Mammary epithelial cell (primary cell): ENCODE measurements at regions not wholly inside any gene's neighbourhood (a gene's known extent, or its start where the extent isn't known, plus 50 kb on each side); places are given as distances from the start of the nearest gene placed in this dataset.

ENCODE experiments used
- EZH2 ChIP-seq: IDR thresholded peaks from 2 replicates; pipeline ENCODE4 v1.6.1; 2012; ENCODE audit warnings: low read length, inconsistent platforms, borderline replicate concordance
- TF ChIP-seq, protein P1 (sequence below), 2 donors: IDR thresholded peaks in 1 of 2; conservative IDR thresholded peaks in 1 of 2; 2 replicates each; pipeline ENCODE4 v1.5.1; 2011 to 2012; ENCODE audit warnings: inconsistent platforms in 2 of 2, low read length in 2 of 2, mild to moderate bottlenecking in 2 of 2, control low read depth in 1 of 2, low read depth in 1 of 2; ENCODE audit not compliant: insufficient read depth in 1 of 2; ENCODE audit errors: extremely low read depth in 1 of 2

DNA sequence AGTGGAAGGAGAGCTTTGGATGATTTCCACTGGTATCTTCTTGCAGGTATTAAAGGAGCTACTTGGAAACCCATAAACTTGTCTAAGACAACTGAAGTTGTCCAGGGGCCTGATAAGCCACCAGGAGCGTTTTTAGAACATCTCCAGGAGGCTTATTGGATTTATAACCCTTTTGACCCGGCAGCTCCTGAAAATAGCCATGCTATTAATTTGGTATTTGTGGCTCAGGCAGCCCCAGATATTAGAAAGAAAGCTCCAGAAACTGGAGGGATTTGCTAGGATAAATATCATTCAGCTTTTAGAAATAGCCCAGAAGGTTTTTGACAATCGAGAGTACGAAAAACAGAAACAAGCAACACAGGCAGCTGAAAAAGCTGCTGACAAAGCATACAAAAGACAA, 461.0 kb upstream of the HTR1E start:
- TF ChIP-seq, protein P1, sequence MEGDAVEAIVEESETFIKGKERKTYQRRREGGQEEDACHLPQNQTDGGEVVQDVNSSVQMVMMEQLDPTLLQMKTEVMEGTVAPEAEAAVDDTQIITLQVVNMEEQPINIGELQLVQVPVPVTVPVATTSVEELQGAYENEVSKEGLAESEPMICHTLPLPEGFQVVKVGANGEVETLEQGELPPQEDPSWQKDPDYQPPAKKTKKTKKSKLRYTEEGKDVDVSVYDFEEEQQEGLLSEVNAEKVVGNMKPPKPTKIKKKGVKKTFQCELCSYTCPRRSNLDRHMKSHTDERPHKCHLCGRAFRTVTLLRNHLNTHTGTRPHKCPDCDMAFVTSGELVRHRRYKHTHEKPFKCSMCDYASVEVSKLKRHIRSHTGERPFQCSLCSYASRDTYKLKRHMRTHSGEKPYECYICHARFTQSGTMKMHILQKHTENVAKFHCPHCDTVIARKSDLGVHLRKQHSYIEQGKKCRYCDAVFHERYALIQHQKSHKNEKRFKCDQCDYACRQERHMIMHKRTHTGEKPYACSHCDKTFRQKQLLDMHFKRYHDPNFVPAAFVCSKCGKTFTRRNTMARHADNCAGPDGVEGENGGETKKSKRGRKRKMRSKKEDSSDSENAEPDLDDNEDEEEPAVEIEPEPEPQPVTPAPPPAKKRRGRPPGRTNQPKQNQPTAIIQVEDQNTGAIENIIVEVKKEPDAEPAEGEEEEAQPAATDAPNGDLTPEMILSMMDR (conservative IDR thresholded peaks at IDR 0.05 in 1 of 2, IDR thresholded peaks at IDR 0.05 in 1 of 2; ENCODE audit: extremely low read depth in 1 of 2, insufficient read depth in 1 of 2, low read depth in 1 of 2, low read length in 2 of 2) = no peak
- TF ChIP-seq EZH2 = no peak
